IPS-11a (cell line): ENCODE measurements at regions not wholly inside any gene's neighbourhood (a gene's known extent, or its start where the extent isn't known, plus 50 kb on each side); places are given as distances from the start of the nearest gene placed in this dataset.

Experiments
- H3K4me3 ChIP-seq: one replicate; pipeline ENCODE4 v1.5.1; 2013; ENCODE audit warnings: low read depth, low read length, control low read depth

- H3K4me3 ChIP-seq, result no peak overlapping the region
These were observed 135.8 kb upstream of the FGGY start for GRCh38 chr1:59161136-59161535.

- no peak overlapping the region for H3K4me3 ChIP-seq
These were observed 134.2 kb upstream of the FGGY start for GRCh38 chr1:59162665-59163064.

GRCh38 chr1:59163268-59164092, 133.4 kb upstream of the FGGY start:
- H3K4me3 ChIP-seq, result no peak overlapping the region

- no peak overlapping the region for H3K4me3 ChIP-seq
These were observed 132.5 kb upstream of the FGGY start for GRCh38 chr1:59164371-59164770.

- no peak overlapping the region for H3K4me3 ChIP-seq
These were observed 131.5 kb upstream of the FGGY start for GRCh38 chr1:59165353-59165752.

GRCh38 chr1:59169703-59170102, 127.2 kb upstream of the FGGY start:
- no peak overlapping the region for H3K4me3 ChIP-seq

GRCh38 chr1:59170659-59171058, 126.2 kb upstream of the FGGY start:
- H3K4me3 ChIP-seq, result no peak overlapping the region

- H3K4me3 ChIP-seq, result no peak overlapping the region
These were observed 125.1 kb upstream of the FGGY start for GRCh38 chr1:59171788-59172187.

- H3K4me3 ChIP-seq, result no peak overlapping the region
These were observed 124.2 kb upstream of the FGGY start for GRCh38 chr1:59172693-59173092.

- no peak overlapping the region for H3K4me3 ChIP-seq
These were observed 123.2 kb upstream of the FGGY start for GRCh38 chr1:59173721-59174120.

- H3K4me3 ChIP-seq, result no peak overlapping the region
These were observed 120.4 kb upstream of the FGGY start for GRCh38 chr1:59176471-59176870.

- H3K4me3 ChIP-seq, result no peak overlapping the region
These were observed 119.1 kb upstream of the FGGY start for GRCh38 chr1:59177756-59178155.

- H3K4me3 ChIP-seq, result no peak overlapping the region
These were observed 118.3 kb upstream of the FGGY start for GRCh38 chr1:59178339-59179187.

GRCh38 chr1:59179673-59180072, 117.2 kb upstream of the FGGY start:
- no peak overlapping the region for H3K4me3 ChIP-seq

- H3K4me3 ChIP-seq, result no peak overlapping the region
These were observed 116.2 kb upstream of the FGGY start for GRCh38 chr1:59180735-59181134.

GRCh38 chr1:59183749-59184317, 113.1 kb upstream of the FGGY start:
- H3K4me3 ChIP-seq, result no peak overlapping the region

GRCh38 chr1:59184365-59184905, 112.5 kb upstream of the FGGY start:
- no peak overlapping the region for H3K4me3 ChIP-seq

- H3K4me3 ChIP-seq, result no peak overlapping the region
These were observed 111.6 kb upstream of the FGGY start for GRCh38 chr1:59185163-59185860.

GRCh38 chr1:59186656-59187055, 110.2 kb upstream of the FGGY start:
- H3K4me3 ChIP-seq, result no peak overlapping the region

- H3K4me3 ChIP-seq, result no peak overlapping the region
These were observed 108.3 kb upstream of the FGGY start for GRCh38 chr1:59188413-59189213.
